GM12864 (cell line): ENCODE measurements at regions not wholly inside any gene's neighbourhood (a gene's known extent, or its start where the extent isn't known, plus 50 kb on each side); places are given as distances from the start of the nearest gene placed in this dataset.

Experiments
- DNase-seq: peaks from one replicate; pipeline ENCODE4 v3.0.0-alpha.2; 2011; ENCODE audit warnings: low read depth
- H3K4me3 ChIP-seq: 2 replicates; pipeline ENCODE4 v1.5.1; 2011; ENCODE audit warnings: mild to moderate bottlenecking, low read depth, low read length, control low read depth
- CTCF ChIP-seq: IDR thresholded peaks from 2 replicates; pipeline ENCODE4 v1.5.1; 2011; ENCODE audit warnings: low read depth, mild to moderate bottlenecking, moderate library complexity, low read length, control low read depth, inconsistent platforms; ENCODE audit errors: missing control alignments

GRCh38 chr3:152050903-152051302 lies 177.5 kb downstream of the SUCNR1 start:
- no peak overlapping the region for H3K4me3 ChIP-seq
- no peak for TF ChIP-seq CTCF
- no peak for DNase-seq

- H3K4me3 ChIP-seq = no peak overlapping the region
- no peak for DNase-seq
- no peak for TF ChIP-seq CTCF
Observed at GRCh38 chr3:152051501-152052404, 178.3 kb downstream of the SUCNR1 start.

GRCh38 chr3:152053866-152054265 lies 180.4 kb downstream of the SUCNR1 start:
- no peak for TF ChIP-seq CTCF
- DNase-seq = no peak
- no peak overlapping the region for H3K4me3 ChIP-seq

- TF ChIP-seq CTCF = no peak
- DNase-seq = no peak
- no peak overlapping the region for H3K4me3 ChIP-seq
Observed at GRCh38 chr3:152054315-152054714, 180.9 kb downstream of the SUCNR1 start.

- no peak for DNase-seq
- TF ChIP-seq CTCF = no peak
- no peak overlapping the region for H3K4me3 ChIP-seq
Observed at GRCh38 chr3:152056073-152056472, 182.6 kb downstream of the SUCNR1 start.

- DNase-seq = no peak
- no peak overlapping the region for H3K4me3 ChIP-seq
- TF ChIP-seq CTCF = no peak
Observed at GRCh38 chr3:152056481-152056880, 183.0 kb downstream of the SUCNR1 start.

GRCh38 chr3:152056987-152057386 lies 183.5 kb downstream of the SUCNR1 start:
- no peak for TF ChIP-seq CTCF
- no peak overlapping the region for H3K4me3 ChIP-seq
- no peak for DNase-seq
